Endothelial cell of umbilical vein (primary cell): ENCODE measurements at regions not wholly inside any gene's neighbourhood (a gene's known extent, or its start where the extent isn't known, plus 50 kb on each side); places are given as distances from the start of the nearest gene placed in this dataset.

Source experiments
- BruUV-seq: library from RNA; stranded (reverse); fragments of 400-500 nt; replicated peaks from 2 replicates; lab custom pipeline; 2021; lab: Mats Ljungman, UMichigan
- CTCF ChIA-PET: fragments of 300-600, 350-600 bp; sonication (Branson Sonifier 250); formaldehyde crosslinking; loops from one replicate; lab custom pipeline; 2021; ENCODE audit warnings: antibody characterized with exemption, inconsistent platforms; lab: Charles Lee
- POLR2A ChIA-PET: fragments of 300-600, 350-600 bp; sonication (Branson Sonifier 250); formaldehyde crosslinking; loops from one replicate; lab custom pipeline; 2021; ENCODE audit warnings: antibody characterized with exemption, inconsistent platforms; lab: Charles Lee
- DNase-seq: peaks from one replicate; pipeline ENCODE4 v3.0.0-alpha.2; 2011; ENCODE audit warnings: low read depth, low spot score
- FAIRE-seq: peaks from 2 replicates; lab custom pipeline; 2011; peaks lifted over from hg19 to GRCh38; lab: Jason Lieb, UNC
- H2AFZ ChIP-seq: 2 replicates; pipeline ENCODE4 v1.6.0; 2012; ENCODE audit warnings: low read depth, low read length, control low read depth, inconsistent platforms
- H3K27ac ChIP-seq: 2 replicates; pipeline ENCODE4 v1.5.1; 2011; ENCODE audit warnings: low read depth, mild to moderate bottlenecking, control low read depth, low read length, moderate library complexity; ENCODE audit not compliant: insufficient read depth
- H3K27me3 ChIP-seq, 2 experiments: 2 replicates each; pipeline versions ENCODE4 v1.6.0 to v1.6.1; 2011; ENCODE audit warnings: low read length in 2 of 2, mixed read lengths in 1 of 2; ENCODE audit not compliant: control insufficient read depth in 2 of 2, insufficient read depth in 2 of 2
- H3K36me3 ChIP-seq, 2 experiments: 2 replicates in 1 of 2; 3 replicates in 1 of 2; pipeline ENCODE4 v1.5.1; 2011; ENCODE audit warnings: low read length in 2 of 2, mild to moderate bottlenecking in 1 of 2, moderate library complexity in 1 of 2; ENCODE audit not compliant: control insufficient read depth in 2 of 2, insufficient read depth in 2 of 2; ENCODE audit errors: extremely low read depth in 1 of 2
- H3K4me1 ChIP-seq: 3 replicates; pipeline ENCODE4 v1.5.1; 2011; ENCODE audit warnings: mild to moderate bottlenecking, low read length; ENCODE audit not compliant: control insufficient read depth, insufficient read depth; ENCODE audit errors: extremely low read depth
- H3K4me2 ChIP-seq: 2 replicates; pipeline ENCODE4 v1.6.1; 2011; ENCODE audit warnings: low read length, control low read depth, mixed read lengths; ENCODE audit not compliant: insufficient read depth
- H3K4me3 ChIP-seq, 3 experiments: fragments of 200-600 bp in 1 of 3; sonication (generic), shearing (Covaris generic) in 1 of 3; replicated peaks in 1 of 3; 2 replicates each; pipeline ENCODE4 v1.5.1; 2011 to 2016; ENCODE audit warnings: control low read depth in 3 of 3, low read length in 3 of 3, mild to moderate bottlenecking in 2 of 3, inconsistent platforms in 1 of 3, low read depth in 1 of 3, moderate library complexity in 1 of 3; ENCODE audit not compliant: insufficient read depth in 1 of 3
- H3K79me2 ChIP-seq: 2 replicates; pipeline ENCODE4 v1.6.0; 2012; ENCODE audit warnings: low read length, inconsistent platforms; ENCODE audit not compliant: control insufficient read depth, insufficient read depth
- H3K9ac ChIP-seq: replicated peaks from 2 replicates; pipeline ENCODE3; 2011; ENCODE audit warnings: low read length, control low read depth; ENCODE audit not compliant: insufficient read depth; ENCODE audit errors: extremely low read depth
- H3K9me1 ChIP-seq: replicated peaks from 3 replicates; pipeline ENCODE4 v1.6.0; 2011; ENCODE audit warnings: mild to moderate bottlenecking, low read length; ENCODE audit not compliant: control insufficient read depth, insufficient read depth; ENCODE audit errors: extremely low read depth
- H3K9me3 ChIP-seq: replicated peaks from 2 replicates; pipeline ENCODE4 v1.5.1; 2012; ENCODE audit warnings: low read length, inconsistent platforms; ENCODE audit not compliant: control insufficient read depth, insufficient read depth
- H4K20me1 ChIP-seq: replicated peaks from 2 replicates; pipeline ENCODE3; 2011; ENCODE audit warnings: mild to moderate bottlenecking, low read length; ENCODE audit not compliant: control insufficient read depth, insufficient read depth; ENCODE audit errors: extremely low read depth
- CTCF ChIP-seq, 2 donors: IDR thresholded peaks; 1 replicate in 1 of 2; 2 replicates in 1 of 2; pipeline ENCODE4 v1.5.1; 2011; ENCODE audit warnings: low read length in 2 of 2, mild to moderate bottlenecking in 2 of 2, moderate library complexity in 2 of 2, control low read depth in 1 of 2, inconsistent platforms in 1 of 2, low read depth in 1 of 2; ENCODE audit not compliant: insufficient read depth in 1 of 2; ENCODE audit errors: extremely low read depth in 1 of 2
- EZH2 ChIP-seq: IDR thresholded peaks from 2 replicates; pipeline ENCODE4 v1.6.1; 2012; ENCODE audit warnings: borderline replicate concordance, low read depth, mild to moderate bottlenecking, moderate library complexity, low read length, inconsistent platforms; ENCODE audit not compliant: severe bottlenecking
- FOS ChIP-seq: IDR thresholded peaks from 2 replicates; pipeline ENCODE4 v1.6.1; 2011; ENCODE audit warnings: mild to moderate bottlenecking, low read length, moderate library complexity, borderline replicate concordance; ENCODE audit not compliant: insufficient read depth
- GATA2 ChIP-seq: IDR thresholded peaks from 2 replicates; pipeline ENCODE4 v1.7.0; 2011; ENCODE audit warnings: low read depth, mild to moderate bottlenecking, moderate library complexity, mixed read lengths, low read length; ENCODE audit not compliant: insufficient read length, insufficient read depth
- JUN ChIP-seq: IDR thresholded peaks from 2 replicates; pipeline ENCODE4 v1.6.1; 2011; ENCODE audit warnings: borderline replicate concordance, low read depth; ENCODE audit not compliant: insufficient read length, insufficient read depth
- MYC ChIP-seq: IDR thresholded peaks from one replicate; pipeline ENCODE4 v1.6.1; 2011; ENCODE audit warnings: mild to moderate bottlenecking, low read depth, low read length
- POLR2A ChIP-seq: IDR thresholded peaks from 2 replicates; pipeline ENCODE4 v1.6.1; 2012; ENCODE audit warnings: low read depth, mild to moderate bottlenecking, control low read depth, low read length
- dilution Hi-C: fragments of 300-500 bp; cut with MboI; formaldehyde crosslinking; loops from one replicate; pipeline ENCODE4 v1.15.0; 2019; ENCODE audit warnings: low sequenced_read_pairs; ENCODE audit not compliant: extremely low pct_ligation_motif_present
- intact Hi-C: fragments of 100-400 bp; cut with micrococcal nuclease; formaldehyde crosslinking; loops from one replicate; pipeline ENCODE4 v1.10.0; 2022

- ChIA-PET CTCF (interaction anchor here (0.8 kb wide), 1 partner anchor 143 kb away, joined by 3 read pairs; no protein-coding TSS in a partner anchor), POLR2A (no interaction called here)
- TF ChIP-seq MYC (no peak), POLR2A (no peak), EZH2 (no peak), GATA2 (no peak), FOS (no peak), CTCF (IDR thresholded peaks at IDR 0.05; ENCODE audit: extremely low read depth in 1 of 2, insufficient read depth in 1 of 2, low read depth in 1 of 2, low read length in 2 of 2) (no peak), JUN (no peak)
- dilution Hi-C loops: no loop called here
- no peak for FAIRE-seq
- Histone ChIP-seq H4K20me1 (no peaks in the 10 kb centered on the region), H3K4me3 (no peak overlapping the region), H3K4me2 (no peak overlapping the region), H3K9me3 (no peaks in the 10 kb centered on the region), H3K4me1 (no peaks in the 10 kb centered on the region), H3K79me2 (no peaks in the 10 kb centered on the region), H3K27ac (no peak overlapping the region), H3K27me3 (peaks cover 16 to 22% of the 10 kb centered on the region in 2 experiments), H3K9me1 (no peaks in the 10 kb centered on the region), H3K36me3 (no peaks in the 10 kb centered on the region), H3K9ac (no peak overlapping the region), H2AFZ (no peak overlapping the region)
- intact Hi-C loops: loop anchor here (10.0 kb wide), 1 partner anchor 178 kb away; no protein-coding TSS in a partner anchor
- DNase-seq: no peak
- BruUV-seq: no TSS peak
Measured at GRCh38 chr10:28806951-28807759, 129.8 kb downstream of the BAMBI start.
